Activated CD8-positive, alpha-beta T cell treated with anti-CD3 and anti-CD28 coated beads for 36 hours (primary cell): ENCODE measurements at regions not wholly inside any gene's neighbourhood (a gene's known extent, or its start where the extent isn't known, plus 50 kb on each side); places are given as distances from the start of the nearest gene placed in this dataset.
"Not testable (repeated sequence)": the region's sequence is repeated elsewhere in the genome, so short reads cannot be mapped to it uniquely, and the experiment has no call there.

Experiments
- ATAC-seq: fragments of 200-7000 bp; cut with Tn5 transposase; one replicate; pipeline ENCODE4 v1.10.0; 2021; ENCODE audit warnings: mild to moderate bottlenecking, moderate library complexity
- CTCF ChIA-PET: fragments of 350-600 bp; sonication (Branson Sonifier 250); formaldehyde crosslinking; loops from one replicate; lab custom pipeline; 2021; ENCODE audit warnings: antibody characterized with exemption; lab: Charles Lee
- POLR2A ChIA-PET: fragments of 350-600 bp; sonication (Branson Sonifier 250); formaldehyde crosslinking; loops from one replicate; lab custom pipeline; 2021; ENCODE audit warnings: antibody characterized with exemption; lab: Charles Lee
- DNase-seq: peaks from one replicate; pipeline ENCODE4 v3.0.0-alpha.2; 2020
- H3K27ac Mint-ChIP-seq: one replicate; pipeline ENCODE4 v1.8.0; 2021; ENCODE audit warnings: mild to moderate bottlenecking, mixed read lengths
- H3K27me3 Mint-ChIP-seq: one replicate; pipeline ENCODE4 v1.8.0; 2021; ENCODE audit warnings: mixed read lengths
- H3K36me3 Mint-ChIP-seq: one replicate; pipeline ENCODE4 v1.8.0; 2021; ENCODE audit warnings: low read depth, mixed read lengths
- H3K4me1 Mint-ChIP-seq: one replicate; pipeline ENCODE4 v1.8.0; 2021; ENCODE audit warnings: low read depth, mixed read lengths
- H3K4me3 Mint-ChIP-seq: one replicate; pipeline ENCODE4 v1.8.0; 2021; ENCODE audit warnings: mild to moderate bottlenecking, moderate library complexity, mixed read lengths
- H3K9me3 Mint-ChIP-seq: one replicate; pipeline ENCODE4 v1.8.0; 2021; ENCODE audit warnings: mixed read lengths
- CTCF ChIP-seq: fragments of 200-600 bp; IDR thresholded peaks from one replicate; pipeline ENCODE4 v1.8.0; 2022; ENCODE audit warnings: antibody characterized with exemption, mild to moderate bottlenecking
- intact Hi-C: fragments of 100-400 bp; cut with micrococcal nuclease; formaldehyde crosslinking; loops from one replicate; pipeline ENCODE4 v1.10.0; 2022

GRCh38 chr4:103422467-103423219, 224.5 kb upstream of the CENPE start:
- Mint-ChIP-seq H3K4me3 (no peak overlapping the region), H3K9me3 (no peaks in the 10 kb centered on the region), H3K27ac (no peak overlapping the region), H3K4me1 (no peaks in the 10 kb centered on the region), H3K27me3 (no peaks in the 10 kb centered on the region), H3K36me3 (no peaks in the 10 kb centered on the region)
- intact Hi-C loops, result no loop called here
- ATAC-seq, result no peak
- CTCF ChIA-PET, result no interaction called here
- POLR2A ChIA-PET, result no interaction called here
- no peak for TF ChIP-seq CTCF
- DNase-seq, result no peak

DNA sequence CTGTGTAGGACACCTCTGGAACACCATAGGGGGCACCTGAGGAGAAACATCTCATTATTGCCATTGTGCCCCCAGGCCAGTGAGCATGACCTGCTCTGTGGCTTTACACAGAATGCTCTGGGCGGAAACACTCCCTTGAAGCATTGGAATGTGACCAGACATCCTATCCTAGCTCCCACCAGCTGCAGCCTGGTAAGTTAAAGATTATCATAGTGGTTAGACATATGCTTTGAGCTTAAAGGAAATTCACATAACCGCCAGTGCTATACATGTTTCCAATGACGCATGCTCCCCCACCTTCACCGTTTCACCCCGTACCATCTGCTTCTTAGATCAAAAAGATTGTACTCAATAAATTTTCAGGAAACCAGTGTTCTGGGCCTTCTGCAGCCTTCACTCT, 217.7 kb upstream of the CENPE start:
- Mint-ChIP-seq H3K4me1 (no peaks in the 10 kb centered on the region), H3K36me3 (no peaks in the 10 kb centered on the region), H3K4me3 (no peak overlapping the region), H3K27ac (no peak overlapping the region), H3K27me3 (no peaks in the 10 kb centered on the region), H3K9me3 (no peaks in the 10 kb centered on the region)
- ATAC-seq (no peak), DNase-seq (no peak)
- no peak for TF ChIP-seq CTCF
- POLR2A ChIA-PET, result no interaction called here
- CTCF ChIA-PET, result no interaction called here
- intact Hi-C loops, result no loop called here

DNA sequence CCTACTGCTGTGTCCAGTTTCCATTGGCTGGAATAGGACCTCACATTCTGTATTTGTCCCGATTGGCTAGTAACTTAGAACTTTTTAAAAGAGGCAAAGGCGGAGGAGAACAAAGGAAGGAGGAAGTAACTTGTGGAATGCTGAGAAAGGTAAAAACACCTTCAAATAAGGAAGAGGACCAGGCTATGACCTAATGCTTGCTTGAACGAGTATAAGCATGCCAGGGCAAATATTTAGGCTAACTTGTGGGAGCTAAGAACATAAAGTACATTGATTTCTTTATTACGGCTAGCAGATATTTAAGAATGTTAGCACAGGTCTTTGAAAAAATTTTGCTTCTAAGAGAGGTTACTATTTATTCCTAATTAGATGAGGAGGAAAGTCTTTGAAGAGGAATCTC, 214.5 kb upstream of the CENPE start:
- POLR2A ChIA-PET, H3K27me3 Mint-ChIP-seq, H3K4me1 Mint-ChIP-seq, intact Hi-C loops, H3K4me3 Mint-ChIP-seq, H3K9me3 Mint-ChIP-seq, CTCF ChIA-PET, DNase-seq, H3K27ac Mint-ChIP-seq, H3K36me3 Mint-ChIP-seq, ATAC-seq: not testable (repeated sequence)

- Mint-ChIP-seq H3K4me1 (no peaks in the 10 kb centered on the region), H3K9me3 (no peaks in the 10 kb centered on the region), H3K27ac (no peak overlapping the region), H3K36me3 (no peaks in the 10 kb centered on the region), H3K27me3 (no peaks in the 10 kb centered on the region), H3K4me3 (no peak overlapping the region)
- ChIA-PET POLR2A (no interaction called here), CTCF (no interaction called here)
- DNase-seq (no peak), ATAC-seq (no peak)
- intact Hi-C loops, result no loop called here
- TF ChIP-seq CTCF, result no peak
Observed at GRCh38 chr4:103410386-103410785, 212.2 kb upstream of the CENPE start.

- no peaks in the 10 kb centered on the region for H3K4me1 Mint-ChIP-seq
- H3K27me3 Mint-ChIP-seq, result no peaks in the 10 kb centered on the region
- H3K36me3 Mint-ChIP-seq, result no peaks in the 10 kb centered on the region
- H3K4me3 Mint-ChIP-seq, result no peak overlapping the region
- H3K9me3 Mint-ChIP-seq, result no peaks in the 10 kb centered on the region
- DNase-seq (no peak), ATAC-seq (no peak)
- no peak for TF ChIP-seq CTCF
- no peak overlapping the region for H3K27ac Mint-ChIP-seq
- CTCF ChIA-PET, result no interaction called here
- intact Hi-C loops, result no loop called here
- POLR2A ChIA-PET, result no interaction called here
Observed at GRCh38 chr4:103405415-103405814, 207.3 kb upstream of the CENPE start.
